ENCODE measurements at regions not wholly inside any gene's neighbourhood (a gene's known extent, or its start where the extent isn't known, plus 50 kb on each side); places are given as distances from the start of the nearest gene placed in this dataset.

- intact Hi-C loops (cut with micrococcal nuclease), result no loop called here
- H3K27me3 Mint-ChIP-seq, result no peaks in the 10 kb centered on the region
- no peaks in the 10 kb centered on the region for H3K36me3 Mint-ChIP-seq (ENCODE audit: low read depth)
- H3K4me3 Mint-ChIP-seq, result no peak overlapping the region
- no peak overlapping the region for H3K27ac Mint-ChIP-seq
- no peaks in the 10 kb centered on the region for H3K4me1 Mint-ChIP-seq (ENCODE audit: low read depth)
- peaks cover 54% of the 10 kb centered on the region for H3K9me3 Mint-ChIP-seq
These were observed 207.0 kb upstream of the CCDC68 start for GRCh38 chr18:55166260-55166598.

GRCh38 chr18:55163550-55163949 lies 204.3 kb upstream of the CCDC68 start:
- H3K4me1 Mint-ChIP-seq (ENCODE audit: low read depth), result no peaks in the 10 kb centered on the region
- no peaks in the 10 kb centered on the region for H3K36me3 Mint-ChIP-seq (ENCODE audit: low read depth)
- H3K27me3 Mint-ChIP-seq, result no peaks in the 10 kb centered on the region
- H3K9me3 Mint-ChIP-seq, result peaks cover 29% of the 10 kb centered on the region
- intact Hi-C loops (cut with micrococcal nuclease), result no loop called here
- H3K27ac Mint-ChIP-seq, result no peak overlapping the region
- H3K4me3 Mint-ChIP-seq, result no peak overlapping the region

GRCh38 chr18:55161916-55162315 lies 202.7 kb upstream of the CCDC68 start:
- Mint-ChIP-seq H3K9me3 (peaks cover 13% of the 10 kb centered on the region), H3K36me3 (ENCODE audit: low read depth) (no peaks in the 10 kb centered on the region), H3K27ac (no peak overlapping the region), H3K4me3 (no peak overlapping the region), H3K4me1 (ENCODE audit: low read depth) (no peaks in the 10 kb centered on the region), H3K27me3 (no peaks in the 10 kb centered on the region)
- intact Hi-C loops (cut with micrococcal nuclease), result no loop called here

- H3K9me3 Mint-ChIP-seq, result peaks cover 28% of the 10 kb centered on the region
- H3K27ac Mint-ChIP-seq, result no peak overlapping the region
- no peaks in the 10 kb centered on the region for H3K4me1 Mint-ChIP-seq (ENCODE audit: low read depth)
- H3K27me3 Mint-ChIP-seq, result no peaks in the 10 kb centered on the region
- intact Hi-C loops (cut with micrococcal nuclease), result no loop called here
- no peaks in the 10 kb centered on the region for H3K36me3 Mint-ChIP-seq (ENCODE audit: low read depth)
- H3K4me3 Mint-ChIP-seq, result no peak overlapping the region
These were observed 199.8 kb upstream of the CCDC68 start for GRCh38 chr18:55159027-55159426.

DNA sequence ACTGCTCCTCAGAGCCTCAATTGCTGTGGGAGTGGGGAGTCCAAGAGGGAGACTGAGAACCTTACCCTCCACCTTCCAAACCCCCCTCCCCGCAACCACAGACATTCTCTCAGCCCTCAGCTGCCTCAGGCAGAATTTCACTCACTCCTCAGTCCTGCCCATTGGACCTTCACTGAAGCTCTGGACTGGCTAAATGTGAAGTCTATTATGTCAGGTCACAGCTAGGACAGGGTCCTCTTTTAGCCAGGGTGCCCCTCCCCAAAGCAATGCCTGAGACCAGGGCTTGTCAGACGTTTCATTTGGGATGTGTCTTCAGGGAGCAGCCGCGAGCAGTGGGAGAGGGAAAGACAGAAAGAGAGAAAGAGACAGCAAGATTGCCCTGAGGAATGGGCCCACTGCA lies 199.3 kb upstream of the CCDC68 start:
- intact Hi-C loops (cut with micrococcal nuclease), result no loop called here
- peaks cover 28% of the 10 kb centered on the region for H3K9me3 Mint-ChIP-seq

GRCh38 chr18:55153346-55153745 lies 194.1 kb upstream of the CCDC68 start:
- intact Hi-C loops (cut with micrococcal nuclease), result no loop called here
- H3K9me3 Mint-ChIP-seq, result peaks cover 28% of the 10 kb centered on the region
- H3K4me3 Mint-ChIP-seq, result no peak overlapping the region
- H3K4me1 Mint-ChIP-seq (ENCODE audit: low read depth), result no peaks in the 10 kb centered on the region
- H3K27me3 Mint-ChIP-seq, result no peaks in the 10 kb centered on the region
- H3K36me3 Mint-ChIP-seq (ENCODE audit: low read depth), result no peaks in the 10 kb centered on the region
- H3K27ac Mint-ChIP-seq, result no peak overlapping the region

More for the DNA sequence above, 199.3 kb upstream of the CCDC68 start:
- Mint-ChIP-seq H3K36me3 (ENCODE audit: low read depth) (no peaks in the 10 kb centered on the region), H3K4me3 (no peak overlapping the region), H3K27me3 (no peaks in the 10 kb centered on the region), H3K27ac (no peak overlapping the region), H3K4me1 (ENCODE audit: low read depth) (no peaks in the 10 kb centered on the region)

GRCh38 chr18:55152801-55153200 lies 193.5 kb upstream of the CCDC68 start:
- no peak overlapping the region for H3K4me3 Mint-ChIP-seq
- H3K9me3 Mint-ChIP-seq, result peaks cover 28% of the 10 kb centered on the region
- no peaks in the 10 kb centered on the region for H3K27me3 Mint-ChIP-seq
- H3K36me3 Mint-ChIP-seq (ENCODE audit: low read depth), result no peaks in the 10 kb centered on the region
- H3K27ac Mint-ChIP-seq, result no peak overlapping the region
- H3K4me1 Mint-ChIP-seq (ENCODE audit: low read depth), result no peaks in the 10 kb centered on the region
- intact Hi-C loops (cut with micrococcal nuclease), result no loop called here

DNA sequence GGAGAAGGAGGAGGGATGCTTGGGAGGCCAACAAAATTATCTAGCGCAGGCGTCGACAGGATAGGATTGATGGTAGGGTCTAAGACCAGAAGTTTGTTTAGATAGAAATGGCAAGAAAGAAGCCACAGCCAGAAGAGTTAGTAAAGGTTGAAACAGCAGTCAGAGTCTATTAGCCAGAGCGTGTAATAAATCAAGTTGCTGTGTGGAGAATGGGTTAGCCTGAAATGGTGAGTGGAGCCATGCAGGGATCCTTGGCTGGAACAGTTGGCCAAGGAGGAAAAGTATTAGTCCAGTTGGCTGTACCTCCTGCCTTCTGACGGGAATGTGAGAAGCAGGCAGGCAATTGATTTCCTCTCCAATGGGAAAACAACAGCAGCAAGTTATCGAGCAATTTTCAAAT lies 190.7 kb upstream of the CCDC68 start:
- H3K27ac Mint-ChIP-seq, result no peak overlapping the region
- peaks cover 16% of the 10 kb centered on the region for H3K9me3 Mint-ChIP-seq
- no peak overlapping the region for H3K4me3 Mint-ChIP-seq
- H3K4me1 Mint-ChIP-seq (ENCODE audit: low read depth), result no peaks in the 10 kb centered on the region
- no peaks in the 10 kb centered on the region for H3K27me3 Mint-ChIP-seq
- H3K36me3 Mint-ChIP-seq (ENCODE audit: low read depth), result no peaks in the 10 kb centered on the region
- intact Hi-C loops (cut with micrococcal nuclease), result no loop called here

- Mint-ChIP-seq H3K4me1 (ENCODE audit: low read depth) (no peaks in the 10 kb centered on the region), H3K9me3 (peaks cover 20% of the 10 kb centered on the region), H3K27ac (no peak overlapping the region), H3K36me3 (ENCODE audit: low read depth) (no peaks in the 10 kb centered on the region), H3K4me3 (no peak overlapping the region), H3K27me3 (no peaks in the 10 kb centered on the region)
- intact Hi-C loops (cut with micrococcal nuclease), result no loop called here
These were observed 188.5 kb upstream of the CCDC68 start for GRCh38 chr18:55147791-55148190.

GRCh38 chr18:55144193-55144930 lies 185.1 kb upstream of the CCDC68 start:
- H3K4me3 Mint-ChIP-seq, result no peak overlapping the region
- H3K27me3 Mint-ChIP-seq, result no peaks in the 10 kb centered on the region
- intact Hi-C loops (cut with micrococcal nuclease), result no loop called here
- peaks cover 13% of the 10 kb centered on the region for H3K9me3 Mint-ChIP-seq
- H3K27ac Mint-ChIP-seq, result no peak overlapping the region
- no peaks in the 10 kb centered on the region for H3K36me3 Mint-ChIP-seq (ENCODE audit: low read depth)
- no peaks in the 10 kb centered on the region for H3K4me1 Mint-ChIP-seq (ENCODE audit: low read depth)

GRCh38 chr18:55142410-55142809 lies 183.1 kb upstream of the CCDC68 start:
- Mint-ChIP-seq H3K27ac (no peak overlapping the region), H3K4me3 (no peak overlapping the region), H3K4me1 (ENCODE audit: low read depth) (no peaks in the 10 kb centered on the region), H3K36me3 (ENCODE audit: low read depth) (no peaks in the 10 kb centered on the region), H3K27me3 (no peaks in the 10 kb centered on the region), H3K9me3 (peaks cover 8% of the 10 kb centered on the region)
- intact Hi-C loops (cut with micrococcal nuclease), result no loop called here

GRCh38 chr18:55141318-55141717 lies 182.1 kb upstream of the CCDC68 start:
- Mint-ChIP-seq H3K27me3 (no peaks in the 10 kb centered on the region), H3K9me3 (peaks cover 8% of the 10 kb centered on the region), H3K4me3 (no peak overlapping the region), H3K4me1 (ENCODE audit: low read depth) (no peaks in the 10 kb centered on the region), H3K36me3 (ENCODE audit: low read depth) (no peaks in the 10 kb centered on the region), H3K27ac (no peak overlapping the region)
- intact Hi-C loops (cut with micrococcal nuclease), result no loop called here

- Mint-ChIP-seq H3K36me3 (ENCODE audit: low read depth) (no peaks in the 10 kb centered on the region), H3K27me3 (no peaks in the 10 kb centered on the region), H3K4me3 (no peak overlapping the region), H3K27ac (no peak overlapping the region), H3K9me3 (peaks cover 4% of the 10 kb centered on the region), H3K4me1 (ENCODE audit: low read depth) (no peaks in the 10 kb centered on the region)
- intact Hi-C loops (cut with micrococcal nuclease), result no loop called here
These were observed 180.6 kb upstream of the CCDC68 start for GRCh38 chr18:55139836-55140235.

DNA sequence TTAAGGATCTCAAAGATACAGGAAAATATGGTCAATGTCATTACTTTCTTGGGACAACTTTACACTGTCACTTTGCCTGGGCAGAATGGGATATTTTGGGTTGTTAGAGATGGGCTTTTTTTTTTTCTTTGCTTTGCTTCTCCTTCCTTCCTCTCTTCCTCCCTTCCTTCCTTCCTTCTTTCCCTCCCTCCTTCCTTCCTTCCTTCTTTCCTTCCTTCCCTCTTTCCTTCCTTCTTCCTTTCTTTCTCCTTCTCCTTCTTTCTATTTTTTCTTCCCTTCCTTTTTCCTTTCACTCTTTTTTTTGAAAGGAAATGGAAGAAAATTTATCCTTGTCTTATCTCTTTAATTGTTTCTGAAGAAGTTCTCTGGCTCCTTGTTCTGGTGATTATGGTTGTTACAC lies 180.0 kb upstream of the CCDC68 start:
- Mint-ChIP-seq H3K27ac (no peak overlapping the region), H3K9me3 (no peaks in the 10 kb centered on the region), H3K36me3 (ENCODE audit: low read depth) (no peaks in the 10 kb centered on the region), H3K4me1 (ENCODE audit: low read depth) (no peaks in the 10 kb centered on the region), H3K4me3 (no peak overlapping the region), H3K27me3 (no peaks in the 10 kb centered on the region)
- intact Hi-C loops (cut with micrococcal nuclease), result no loop called here

GRCh38 chr18:55138401-55138800 lies 179.1 kb upstream of the CCDC68 start:
- Mint-ChIP-seq H3K27me3 (no peaks in the 10 kb centered on the region), H3K27ac (no peak overlapping the region), H3K9me3 (no peaks in the 10 kb centered on the region), H3K4me1 (ENCODE audit: low read depth) (no peaks in the 10 kb centered on the region), H3K4me3 (no peak overlapping the region), H3K36me3 (ENCODE audit: low read depth) (no peaks in the 10 kb centered on the region)
- intact Hi-C loops (cut with micrococcal nuclease), result no loop called here

All from dendritic cell treated with granulocyte-macrophage colony-stimulating factor and Interleukin-4, amounts not matched to agents 40 ng/mL and 50 ng/mL, for 4 days (primary cell).